H9 (cell line): ENCODE measurements at regions not wholly inside any gene's neighbourhood (a gene's known extent, or its start where the extent isn't known, plus 50 kb on each side); places are given as distances from the start of the nearest gene placed in this dataset.

Experiments
- DNase-seq: peaks from one replicate; pipeline ENCODE4 v3.0.0-alpha.2; 2017
- H2AFZ ChIP-seq: one replicate; pipeline ENCODE4 v1.6.1; 2013; ENCODE audit warnings: mild to moderate bottlenecking, low read length, control low read depth, moderate library complexity
- H2AK5ac ChIP-seq: 2 replicates; pipeline ENCODE4 v1.6.1; 2013; ENCODE audit warnings: low read length, control low read depth, mixed read lengths; ENCODE audit not compliant: insufficient read length
- H2BK120ac ChIP-seq: one replicate; pipeline ENCODE4 v1.6.1; 2013; ENCODE audit warnings: low read depth, mild to moderate bottlenecking, low read length, control low read depth, inconsistent platforms; ENCODE audit not compliant: poor library complexity, severe bottlenecking
- H2BK12ac ChIP-seq: 2 replicates; pipeline ENCODE4 v1.6.1; 2013; ENCODE audit warnings: low read length, control low read depth, mixed read lengths, low read depth; ENCODE audit not compliant: insufficient read length
- H2BK15ac ChIP-seq: 2 replicates; pipeline ENCODE4 v1.6.1; 2013; ENCODE audit warnings: low read depth, low read length, control low read depth
- H2BK20ac ChIP-seq: one replicate; pipeline ENCODE4 v1.6.1; 2013; ENCODE audit warnings: low read depth, mild to moderate bottlenecking, low read length, control low read depth, inconsistent platforms; ENCODE audit not compliant: poor library complexity, severe bottlenecking
- H2BK5ac ChIP-seq: 2 replicates; pipeline ENCODE4 v1.6.1; 2013; ENCODE audit warnings: low read length, control low read depth, mixed read lengths; ENCODE audit not compliant: insufficient read length
- H3K14ac ChIP-seq: 2 replicates; pipeline ENCODE4 v1.6.1; 2013; ENCODE audit warnings: low read length, control low read depth; ENCODE audit not compliant: insufficient read depth
- H3K18ac ChIP-seq: 2 replicates; pipeline ENCODE4 v1.6.1; 2013; ENCODE audit warnings: low read depth, mild to moderate bottlenecking, mixed read lengths, low read length, control low read depth; ENCODE audit not compliant: insufficient read length
- H3K23ac ChIP-seq: 2 replicates; pipeline ENCODE4 v1.6.1; 2013; ENCODE audit warnings: low read length, control low read depth, mixed read lengths, low read depth; ENCODE audit not compliant: insufficient read length
- H3K23me2 ChIP-seq: 2 replicates; pipeline ENCODE4 v1.6.1; 2013; ENCODE audit warnings: low read depth, mild to moderate bottlenecking, mixed read lengths, low read length, control low read depth; ENCODE audit not compliant: insufficient read length, poor library complexity, severe bottlenecking
- H3K27ac ChIP-seq: 2 replicates; pipeline ENCODE4 v1.5.1; 2013; ENCODE audit warnings: low read length, control low read depth, mixed read lengths, low read depth; ENCODE audit not compliant: insufficient read length
- H3K27me3 ChIP-seq: 2 replicates; pipeline ENCODE4 v1.6.1; 2013; ENCODE audit warnings: low read length, control low read depth, inconsistent platforms; ENCODE audit not compliant: insufficient read depth
- H3K4ac ChIP-seq: 2 replicates; pipeline ENCODE4 v1.6.1; 2013; ENCODE audit warnings: low read depth, mild to moderate bottlenecking, control low read depth, inconsistent platforms, low read length, moderate library complexity
- H3K4me1 ChIP-seq: 2 replicates; pipeline ENCODE4 v1.6.1; 2013; ENCODE audit warnings: low read length, control low read depth, inconsistent platforms; ENCODE audit not compliant: insufficient read depth
- H3K4me2 ChIP-seq: 2 replicates; pipeline ENCODE4 v1.6.1; 2013; ENCODE audit warnings: low read length, control low read depth, mixed read lengths; ENCODE audit not compliant: insufficient read length, insufficient read depth
- H3K56ac ChIP-seq: 2 replicates; pipeline ENCODE4 v1.6.1; 2013; ENCODE audit warnings: low read depth, mild to moderate bottlenecking, mixed read lengths, low read length, control low read depth; ENCODE audit not compliant: insufficient read length
- H3K79me1 ChIP-seq: 2 replicates; pipeline ENCODE4 v1.6.1; 2013; ENCODE audit warnings: low read depth, mild to moderate bottlenecking, moderate library complexity, low read length, control low read depth, inconsistent platforms; ENCODE audit not compliant: insufficient read depth, poor library complexity, severe bottlenecking
- H3K79me2 ChIP-seq: 2 replicates; pipeline ENCODE4 v1.6.1; 2013; ENCODE audit warnings: low read length, control low read depth, inconsistent platforms; ENCODE audit not compliant: insufficient read depth
- H3K9ac ChIP-seq: 2 replicates; pipeline ENCODE4 v1.6.1; 2013; ENCODE audit warnings: low read length, control low read depth, mixed read lengths; ENCODE audit not compliant: insufficient read length; ENCODE audit errors: extremely low read depth
- H3K9me3 ChIP-seq: one replicate; pipeline ENCODE4 v1.6.1; 2013; ENCODE audit warnings: low read depth, low read length, inconsistent platforms; ENCODE audit not compliant: control insufficient read depth
- H3T11ph ChIP-seq: one replicate; pipeline ENCODE4 v1.6.1; 2013; ENCODE audit warnings: mild to moderate bottlenecking, low read length, control low read depth, inconsistent platforms
- H4K20me1 ChIP-seq: one replicate; pipeline ENCODE4 v1.6.1; 2013; ENCODE audit not compliant: control insufficient read depth, insufficient read length, insufficient read depth
- H4K5ac ChIP-seq: 2 replicates; pipeline ENCODE4 v1.6.1; 2013; ENCODE audit warnings: low read depth, mild to moderate bottlenecking, mixed read lengths, low read length, control low read depth; ENCODE audit not compliant: insufficient read length
- H4K8ac ChIP-seq: replicated peaks from 2 replicates; pipeline ENCODE4 v1.6.1; 2013; ENCODE audit warnings: low read length, control low read depth, mixed read lengths, low read depth; ENCODE audit not compliant: insufficient read length
- H4K91ac ChIP-seq: 2 replicates; pipeline ENCODE4 v1.6.1; 2013; ENCODE audit warnings: low read depth, mild to moderate bottlenecking, moderate library complexity, mixed read lengths, low read length, control low read depth; ENCODE audit not compliant: insufficient read length
- H3K27ac Mint-ChIP-seq, 3 experiments: 2 replicates in 2 of 3; 3 replicates in 1 of 3; pipeline ENCODE4 v1.8.0; 2020 to 2021; ENCODE audit warnings: mixed read lengths in 3 of 3, mild to moderate bottlenecking in 1 of 3, moderate library complexity in 1 of 3
- H3K27me3 Mint-ChIP-seq: 2 replicates; pipeline ENCODE4 v1.8.0; 2021; ENCODE audit warnings: low read depth, mild to moderate bottlenecking, moderate library complexity, mixed read lengths
- H3K36me3 Mint-ChIP-seq, 3 experiments: 2 replicates in 2 of 3; 3 replicates in 1 of 3; pipeline ENCODE4 v1.8.0; 2020 to 2021; ENCODE audit warnings: low read depth in 3 of 3, mixed read lengths in 3 of 3; ENCODE audit not compliant: insufficient read depth in 1 of 3
- H3K4me1 Mint-ChIP-seq, 2 experiments: 2 replicates each; pipeline ENCODE4 v1.8.0; 2020; ENCODE audit warnings: mixed read lengths in 2 of 2
- H3K4me3 Mint-ChIP-seq, 2 experiments: 2 replicates in 1 of 2; 3 replicates in 1 of 2; pipeline ENCODE4 v1.8.0; 2020 to 2021; ENCODE audit warnings: mild to moderate bottlenecking in 2 of 2, mixed read lengths in 2 of 2, moderate library complexity in 1 of 2
- H3K9me3 Mint-ChIP-seq, 2 experiments: 2 replicates in 1 of 2; 3 replicates in 1 of 2; pipeline ENCODE4 v1.8.0; 2020; ENCODE audit warnings: mild to moderate bottlenecking in 2 of 2, mixed read lengths in 2 of 2, moderate library complexity in 1 of 2
- WGBS: extraction: QIAGEN DNeasy Blood & Tissue Kit; methylation state at CpG from one replicate; pipeline ENCODE4 v1.1.7; 2013; ENCODE audit warnings: missing lambda C conversion rate, low lambda C conversion rate, mixed read lengths; ENCODE audit not compliant: insufficient read length; ENCODE audit errors: extremely low coverage; 5-methylcytosine and 5-hydroxymethylcytosine counted together
- TF ChIP-seq, protein P1 (sequence below): fragments of 200-600 bp; sonication (generic); conservative IDR thresholded peaks from 3 replicates; pipeline ENCODE4 v1.8.0; 2021; ENCODE audit warnings: antibody characterized with exemption, mild to moderate bottlenecking

DNA sequence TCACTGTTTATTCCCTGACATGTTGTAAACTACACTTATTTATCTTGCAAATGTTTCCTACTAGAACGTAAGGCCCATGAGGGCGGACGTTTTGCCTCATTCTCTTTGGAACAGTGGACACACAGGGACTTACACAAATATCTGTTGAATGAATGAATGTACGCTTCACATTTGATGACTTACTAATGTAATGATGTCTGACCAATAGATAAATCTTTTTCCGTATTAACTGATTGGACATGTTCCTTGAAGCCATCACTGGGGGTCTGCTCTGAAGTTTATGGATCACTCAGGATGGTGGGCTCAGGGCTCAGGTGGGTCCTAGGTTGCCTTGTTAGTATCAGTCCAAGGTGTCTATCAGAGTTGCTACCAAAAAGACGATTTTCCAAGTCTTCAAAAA lies 763.2 kb upstream of the TPTE start:
- H2BK5ac ChIP-seq, result no peak overlapping the region
- no peak overlapping the region for H3K14ac ChIP-seq
- no peak overlapping the region for H2BK12ac ChIP-seq
- H3K9me3 ChIP-seq, result peaks cover 98% of the 10 kb centered on the region
- no peak overlapping the region for H2AK5ac ChIP-seq
- H3K79me2 ChIP-seq, result no peaks in the 10 kb centered on the region
- no peak overlapping the region for H3T11ph ChIP-seq
- H3K27me3 Mint-ChIP-seq, result no peaks in the 10 kb centered on the region
- no peak overlapping the region for H3K4ac ChIP-seq
- H3K79me1 ChIP-seq, result no peaks in the 10 kb centered on the region
- no peak overlapping the region for H2AFZ ChIP-seq
- no peak overlapping the region for H3K18ac ChIP-seq
- no peak overlapping the region for H2BK20ac ChIP-seq
- H3K27ac Mint-ChIP-seq, result no peak overlapping the region
- no peak overlapping the region for H3K27ac ChIP-seq
- no peak overlapping the region for H2BK15ac ChIP-seq
- H3K56ac ChIP-seq, result no peak overlapping the region
- H4K8ac ChIP-seq, result no peak overlapping the region
- H3K4me2 ChIP-seq, result no peak overlapping the region
- no peaks in the 10 kb centered on the region for H4K20me1 ChIP-seq
- no peak overlapping the region for H4K91ac ChIP-seq
- WGBS, result no CpG with 5 or more reads among the region's 6 CpGs
- H3K4me3 Mint-ChIP-seq, result no peak overlapping the region
- H3K36me3 Mint-ChIP-seq, result peaks cover 0 to 9% (median 5%) of the 10 kb centered on the region in 3 experiments; a peak in 5 of 7 replicates
- H3K4me1 ChIP-seq, result no peaks in the 10 kb centered on the region
- no peak overlapping the region for H4K5ac ChIP-seq
- no peaks in the 10 kb centered on the region for H3K23me2 ChIP-seq
- no peaks in the 10 kb centered on the region for H3K4me1 Mint-ChIP-seq
- H3K9me3 Mint-ChIP-seq, result no peaks in the 10 kb centered on the region; a peak in 2 of 5 replicates
- H2BK120ac ChIP-seq, result no peak overlapping the region
- no peak overlapping the region for H3K9ac ChIP-seq
- no peak for DNase-seq
- no peaks in the 10 kb centered on the region for H3K27me3 ChIP-seq
- TF ChIP-seq, protein P1, sequence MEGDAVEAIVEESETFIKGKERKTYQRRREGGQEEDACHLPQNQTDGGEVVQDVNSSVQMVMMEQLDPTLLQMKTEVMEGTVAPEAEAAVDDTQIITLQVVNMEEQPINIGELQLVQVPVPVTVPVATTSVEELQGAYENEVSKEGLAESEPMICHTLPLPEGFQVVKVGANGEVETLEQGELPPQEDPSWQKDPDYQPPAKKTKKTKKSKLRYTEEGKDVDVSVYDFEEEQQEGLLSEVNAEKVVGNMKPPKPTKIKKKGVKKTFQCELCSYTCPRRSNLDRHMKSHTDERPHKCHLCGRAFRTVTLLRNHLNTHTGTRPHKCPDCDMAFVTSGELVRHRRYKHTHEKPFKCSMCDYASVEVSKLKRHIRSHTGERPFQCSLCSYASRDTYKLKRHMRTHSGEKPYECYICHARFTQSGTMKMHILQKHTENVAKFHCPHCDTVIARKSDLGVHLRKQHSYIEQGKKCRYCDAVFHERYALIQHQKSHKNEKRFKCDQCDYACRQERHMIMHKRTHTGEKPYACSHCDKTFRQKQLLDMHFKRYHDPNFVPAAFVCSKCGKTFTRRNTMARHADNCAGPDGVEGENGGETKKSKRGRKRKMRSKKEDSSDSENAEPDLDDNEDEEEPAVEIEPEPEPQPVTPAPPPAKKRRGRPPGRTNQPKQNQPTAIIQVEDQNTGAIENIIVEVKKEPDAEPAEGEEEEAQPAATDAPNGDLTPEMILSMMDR, result no peak
- H3K23ac ChIP-seq, result no peak overlapping the region
